Activated naive CD8-positive, alpha-beta T cell treated with anti-CD3 and anti-CD28 coated beads, Interleukin-2, amount 10 ng/mL, durations not matched to agents 7 days and 5 days (primary cell): ENCODE measurements at regions not wholly inside any gene's neighbourhood (a gene's known extent, or its start where the extent isn't known, plus 50 kb on each side); places are given as distances from the start of the nearest gene placed in this dataset.

ENCODE experiments used
- ATAC-seq: fragments of 150-1000 bp; cut with Tn5 transposase; one replicate; pipeline ENCODE4 v1.10.0; 2021; ENCODE audit warnings: low read depth, moderate library complexity
- POLR2A ChIA-PET: fragments of 350-600 bp; sonication (Branson Sonifier 250); formaldehyde crosslinking; loops from one replicate; lab custom pipeline; 2021; ENCODE audit warnings: antibody characterized with exemption; lab: Charles Lee
- DNase-seq: peaks from one replicate; pipeline ENCODE4 v3.0.0; 2021
- H3K27ac Mint-ChIP-seq: one replicate; pipeline ENCODE4 v1.8.0; 2022; ENCODE audit warnings: mild to moderate bottlenecking, mixed read lengths
- H3K27me3 Mint-ChIP-seq: one replicate; pipeline ENCODE4 v1.8.0; 2022; ENCODE audit warnings: mild to moderate bottlenecking, moderate library complexity, mixed read lengths
- H3K36me3 Mint-ChIP-seq: one replicate; pipeline ENCODE4 v1.8.0; 2021; ENCODE audit warnings: mild to moderate bottlenecking, mixed read lengths
- H3K4me1 Mint-ChIP-seq: one replicate; pipeline ENCODE4 v1.8.0; 2021; ENCODE audit warnings: mixed read lengths
- H3K4me3 Mint-ChIP-seq: one replicate; pipeline ENCODE4 v1.8.0; 2022; ENCODE audit warnings: mild to moderate bottlenecking, moderate library complexity, mixed read lengths
- H3K9me3 Mint-ChIP-seq: one replicate; pipeline ENCODE4 v1.8.0; 2021; ENCODE audit warnings: mixed read lengths

- ATAC-seq (no peak), DNase-seq (no peak)
- Mint-ChIP-seq H3K4me3 (no peak overlapping the region), H3K27me3 (peaks cover 7% of the 10 kb centered on the region), H3K27ac (no peak overlapping the region), H3K4me1 (no peaks in the 10 kb centered on the region), H3K9me3 (no peaks in the 10 kb centered on the region), H3K36me3 (no peaks in the 10 kb centered on the region)
- POLR2A ChIA-PET: no interaction called here
Measured at GRCh38 chr2:128799730-128800129, 481.1 kb upstream of the HS6ST1 start.

GRCh38 chr2:128801576-128801975, 482.9 kb upstream of the HS6ST1 start:
- POLR2A ChIA-PET: no interaction called here
- Mint-ChIP-seq H3K27ac (no peak overlapping the region), H3K4me1 (no peaks in the 10 kb centered on the region), H3K4me3 (no peak overlapping the region), H3K36me3 (no peaks in the 10 kb centered on the region), H3K27me3 (peaks cover 9% of the 10 kb centered on the region), H3K9me3 (no peaks in the 10 kb centered on the region)
- no peak for DNase-seq
- ATAC-seq: no peak

GRCh38 chr2:128803222-128803621, 484.6 kb upstream of the HS6ST1 start:
- Mint-ChIP-seq H3K27ac (no peak overlapping the region), H3K27me3 (peaks cover 13% of the 10 kb centered on the region), H3K9me3 (no peaks in the 10 kb centered on the region), H3K36me3 (no peaks in the 10 kb centered on the region), H3K4me3 (no peak overlapping the region), H3K4me1 (no peaks in the 10 kb centered on the region)
- ATAC-seq: no peak
- POLR2A ChIA-PET: no interaction called here
- no peak for DNase-seq

- peaks cover 13% of the 10 kb centered on the region for H3K27me3 Mint-ChIP-seq
- H3K9me3 Mint-ChIP-seq: peaks cover 4% of the 10 kb centered on the region
- no peak overlapping the region for H3K27ac Mint-ChIP-seq
- POLR2A ChIA-PET: no interaction called here
- no peaks in the 10 kb centered on the region for H3K36me3 Mint-ChIP-seq
- DNase-seq (no peak), ATAC-seq (no peak)
- no peak overlapping the region for H3K4me3 Mint-ChIP-seq
- no peaks in the 10 kb centered on the region for H3K4me1 Mint-ChIP-seq
Measured at GRCh38 chr2:128805237-128805636, 486.6 kb upstream of the HS6ST1 start.

- peaks cover 11% of the 10 kb centered on the region for H3K27me3 Mint-ChIP-seq
- no peak for ATAC-seq
- POLR2A ChIA-PET: no interaction called here
- H3K36me3 Mint-ChIP-seq: no peaks in the 10 kb centered on the region
- peaks cover 9% of the 10 kb centered on the region for H3K9me3 Mint-ChIP-seq
- H3K4me3 Mint-ChIP-seq: no peak overlapping the region
- no peaks in the 10 kb centered on the region for H3K4me1 Mint-ChIP-seq
- no peak for DNase-seq
- H3K27ac Mint-ChIP-seq: no peak overlapping the region
Measured at GRCh38 chr2:128805918-128806317, 487.2 kb upstream of the HS6ST1 start.

- no peaks in the 10 kb centered on the region for H3K4me1 Mint-ChIP-seq
- H3K27ac Mint-ChIP-seq: no peak overlapping the region
- H3K9me3 Mint-ChIP-seq: peaks cover 9% of the 10 kb centered on the region
- ATAC-seq: no peak
- no peak overlapping the region for H3K4me3 Mint-ChIP-seq
- POLR2A ChIA-PET: no interaction called here
- DNase-seq: no peak
- peaks cover 11% of the 10 kb centered on the region for H3K27me3 Mint-ChIP-seq
- no peaks in the 10 kb centered on the region for H3K36me3 Mint-ChIP-seq
Measured at GRCh38 chr2:128807317-128807716, 488.6 kb upstream of the HS6ST1 start.

- Mint-ChIP-seq H3K27me3 (peaks cover 8% of the 10 kb centered on the region), H3K4me1 (no peaks in the 10 kb centered on the region), H3K4me3 (no peak overlapping the region), H3K9me3 (peaks cover 9% of the 10 kb centered on the region), H3K36me3 (no peaks in the 10 kb centered on the region), H3K27ac (no peak overlapping the region)
- no peak for ATAC-seq
- POLR2A ChIA-PET: interaction anchor here (0.7 kb wide), 1 partner anchor 1492 kb away, joined by 5 read pairs; no protein-coding TSS in a partner anchor
- no peak for DNase-seq
Measured at GRCh38 chr2:128808462-128809258, 490.0 kb upstream of the HS6ST1 start.

GRCh38 chr2:128809259-128809636, 490.6 kb upstream of the HS6ST1 start:
- Mint-ChIP-seq H3K27me3 (peaks cover 6% of the 10 kb centered on the region), H3K9me3 (peaks cover 9% of the 10 kb centered on the region), H3K36me3 (no peaks in the 10 kb centered on the region), H3K4me3 (no peak overlapping the region), H3K4me1 (no peaks in the 10 kb centered on the region), H3K27ac (no peak overlapping the region)
- ATAC-seq: no peak
- POLR2A ChIA-PET: no interaction called here
- DNase-seq: no peak

- Mint-ChIP-seq H3K27me3 (peaks cover 5% of the 10 kb centered on the region), H3K4me3 (no peak overlapping the region), H3K27ac (no peak overlapping the region), H3K36me3 (no peaks in the 10 kb centered on the region), H3K9me3 (peaks cover 9% of the 10 kb centered on the region), H3K4me1 (no peaks in the 10 kb centered on the region)
- no peak for ATAC-seq
- no peak for DNase-seq
- POLR2A ChIA-PET: no interaction called here
Measured at GRCh38 chr2:128809880-128810279, 491.2 kb upstream of the HS6ST1 start.

GRCh38 chr2:128812183-128812940, 493.7 kb upstream of the HS6ST1 start:
- ATAC-seq (no peak), DNase-seq (no peak)
- peaks cover 9% of the 10 kb centered on the region for H3K9me3 Mint-ChIP-seq
- H3K27ac Mint-ChIP-seq: no peak overlapping the region
- no peak overlapping the region for H3K4me3 Mint-ChIP-seq
- POLR2A ChIA-PET: no interaction called here
- peaks cover 4% of the 10 kb centered on the region for H3K27me3 Mint-ChIP-seq
- no peaks in the 10 kb centered on the region for H3K4me1 Mint-ChIP-seq
- no peaks in the 10 kb centered on the region for H3K36me3 Mint-ChIP-seq

- POLR2A ChIA-PET: no interaction called here
- DNase-seq (no peak), ATAC-seq (no peak)
- no peaks in the 10 kb centered on the region for H3K4me1 Mint-ChIP-seq
- no peaks in the 10 kb centered on the region for H3K27me3 Mint-ChIP-seq
- no peaks in the 10 kb centered on the region for H3K36me3 Mint-ChIP-seq
- H3K9me3 Mint-ChIP-seq: peaks cover 9% of the 10 kb centered on the region
- H3K27ac Mint-ChIP-seq: no peak overlapping the region
- no peak overlapping the region for H3K4me3 Mint-ChIP-seq
Measured at GRCh38 chr2:128813352-128814034, 494.8 kb upstream of the HS6ST1 start.

- no peak for ATAC-seq
- H3K27ac Mint-ChIP-seq: no peak overlapping the region
Measured at GRCh38 chr2:128815248-128815647, 496.6 kb upstream of the HS6ST1 start.

GRCh38 chr2:128817171-128817570, 498.5 kb upstream of the HS6ST1 start:
- no peak overlapping the region for H3K27ac Mint-ChIP-seq
- H3K27me3 Mint-ChIP-seq: no peaks in the 10 kb centered on the region
- no peaks in the 10 kb centered on the region for H3K36me3 Mint-ChIP-seq
- DNase-seq: no peak
- H3K9me3 Mint-ChIP-seq: no peaks in the 10 kb centered on the region
- H3K4me1 Mint-ChIP-seq: no peaks in the 10 kb centered on the region
- no peak for ATAC-seq
- POLR2A ChIA-PET: no interaction called here
- H3K4me3 Mint-ChIP-seq: no peak overlapping the region

More at GRCh38 chr2:128815248-128815647, 496.6 kb upstream of the HS6ST1 start:
- Mint-ChIP-seq H3K9me3 (peaks cover 5% of the 10 kb centered on the region), H3K27me3 (no peaks in the 10 kb centered on the region), H3K4me3 (no peak overlapping the region), H3K36me3 (no peaks in the 10 kb centered on the region), H3K4me1 (no peaks in the 10 kb centered on the region)
- no peak for DNase-seq
- POLR2A ChIA-PET: no interaction called here
